Thymus (tissue), 11 donors: ENCODE measurements at regions not wholly inside any gene's neighbourhood (a gene's known extent, or its start where the extent isn't known, plus 50 kb on each side); places are given as distances from the start of the nearest gene placed in this dataset.

Source experiments
- DNase-seq, 9 donors: peaks; one replicate each; pipeline ENCODE4 v3.0.0-alpha.2; 2013; ENCODE audit warnings: low spot score in 9 of 9, low read depth in 6 of 9, missing footprints in 1 of 9
- H3K27ac ChIP-seq, 2 donors: one replicate each; pipeline ENCODE4 v1.5.1; 2013; ENCODE audit warnings: control low read depth in 1 of 2, low read depth in 1 of 2, low read length in 1 of 2, mild to moderate bottlenecking in 1 of 2, moderate library complexity in 1 of 2
- H3K27me3 ChIP-seq, 2 donors: one replicate each; pipeline ENCODE4 v1.5.1; 2013; ENCODE audit warnings: low read length in 1 of 2; ENCODE audit not compliant: control insufficient read depth in 2 of 2, insufficient read depth in 1 of 2
- H3K36me3 ChIP-seq, 2 donors: one replicate each; pipeline ENCODE4 v1.5.1; 2013; ENCODE audit warnings: low read length in 1 of 2, mild to moderate bottlenecking in 1 of 2, moderate library complexity in 1 of 2; ENCODE audit not compliant: control insufficient read depth in 2 of 2, insufficient read depth in 2 of 2
- H3K4me1 ChIP-seq, 2 donors: one replicate each; pipeline ENCODE4 v1.5.1; 2013; ENCODE audit warnings: low read length in 2 of 2; ENCODE audit not compliant: control insufficient read depth in 2 of 2, insufficient read depth in 2 of 2
- H3K4me3 ChIP-seq, 2 donors: one replicate each; pipeline ENCODE4 v1.5.1; 2013; ENCODE audit warnings: low read length in 2 of 2, control low read depth in 1 of 2, mild to moderate bottlenecking in 1 of 2
- H3K9me3 ChIP-seq, 2 donors: one replicate each; pipeline ENCODE4 v1.5.1; 2013; ENCODE audit warnings: low read length in 1 of 2, mild to moderate bottlenecking in 1 of 2; ENCODE audit not compliant: control insufficient read depth in 2 of 2, insufficient read depth in 1 of 2
- WGBS: extraction: QIAGEN DNeasy Blood & Tissue Kit; methylation state at CpG from one replicate; pipeline ENCODE4 v1.1.7; 2013; 5-methylcytosine and 5-hydroxymethylcytosine counted together
- donor health status: healthy.

DNA sequence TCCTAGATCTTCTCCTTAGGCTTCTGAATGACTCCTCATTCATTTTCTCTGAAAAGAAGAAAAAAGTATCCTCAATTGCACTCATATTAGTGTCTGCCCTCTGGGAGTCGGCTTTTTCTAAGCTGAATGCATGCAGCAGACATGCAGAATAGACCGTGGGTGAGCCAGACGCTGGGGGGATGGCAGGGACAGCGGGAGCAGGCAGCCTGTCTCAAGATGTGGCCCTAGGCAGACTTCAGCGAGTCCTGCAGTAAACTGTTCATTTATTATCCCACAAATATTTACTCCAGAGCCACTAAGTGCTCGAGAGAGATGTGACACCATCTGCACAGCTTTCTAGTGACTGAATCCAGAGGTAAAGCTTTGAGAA is 164.9 kb upstream of the RAI14 start:
- Histone ChIP-seq H3K27me3 (no peaks in the 10 kb centered on the region), H3K4me1 (no peaks in the 10 kb centered on the region), H3K36me3 (no peaks in the 10 kb centered on the region), H3K27ac (no peak overlapping the region), H3K4me3 (no peak overlapping the region), H3K9me3 (no peaks in the 10 kb centered on the region)
- 96% methylated on average over 6 of the region's 6 CpGs for WGBS
- DNase-seq = no peak

DNA sequence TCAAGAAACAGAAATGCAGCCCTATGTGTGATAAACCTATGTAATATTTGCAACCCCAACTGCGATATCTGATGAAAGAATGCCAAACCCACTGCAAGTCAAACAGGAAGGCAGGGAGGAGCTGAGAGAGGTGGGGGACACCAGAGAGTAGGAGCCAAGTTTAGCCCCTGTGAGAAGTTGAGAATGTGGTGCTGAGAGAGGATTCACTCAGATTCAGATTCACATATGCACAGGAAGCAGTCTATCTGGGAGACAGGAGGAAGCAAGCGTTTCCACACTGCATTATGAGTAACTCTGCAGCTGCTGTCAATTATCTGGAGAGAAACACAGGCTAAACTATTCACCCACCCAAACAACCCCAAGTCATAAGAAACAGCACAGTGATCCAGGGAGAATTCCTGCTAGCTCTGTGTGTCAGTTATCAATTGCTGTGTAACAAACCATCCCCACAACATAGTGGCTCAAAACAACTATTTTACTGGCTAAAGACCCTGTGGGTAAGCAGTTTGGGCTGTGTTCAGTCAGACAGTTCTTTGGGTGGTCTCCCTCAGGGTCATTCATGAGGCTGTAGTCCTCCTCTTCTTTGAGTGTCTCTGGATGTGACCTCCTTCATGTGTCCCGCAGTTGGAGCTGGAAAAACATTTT is 161.9 kb upstream of the RAI14 start:
- Histone ChIP-seq H3K27ac (no peak overlapping the region), H3K9me3 (no peaks in the 10 kb centered on the region), H3K4me1 (peaks cover 0 to 10% of the 10 kb centered on the region in 2 donors), H3K36me3 (no peaks in the 10 kb centered on the region), H3K4me3 (no peak overlapping the region), H3K27me3 (no peaks in the 10 kb centered on the region)
- no peak for DNase-seq
- 51% methylated on average over 3 of the region's 3 CpGs for WGBS

GRCh38 chr5:34495178-34495577 is 160.9 kb upstream of the RAI14 start:
- Histone ChIP-seq H3K9me3 (no peaks in the 10 kb centered on the region), H3K4me3 (no peak overlapping the region), H3K27ac (no peak overlapping the region), H3K4me1 (peaks cover 0 to 14% of the 10 kb centered on the region in 2 donors), H3K27me3 (no peaks in the 10 kb centered on the region), H3K36me3 (no peaks in the 10 kb centered on the region)
- 96% methylated on average over 4 of the region's 4 CpGs for WGBS
- no peak for DNase-seq

DNA sequence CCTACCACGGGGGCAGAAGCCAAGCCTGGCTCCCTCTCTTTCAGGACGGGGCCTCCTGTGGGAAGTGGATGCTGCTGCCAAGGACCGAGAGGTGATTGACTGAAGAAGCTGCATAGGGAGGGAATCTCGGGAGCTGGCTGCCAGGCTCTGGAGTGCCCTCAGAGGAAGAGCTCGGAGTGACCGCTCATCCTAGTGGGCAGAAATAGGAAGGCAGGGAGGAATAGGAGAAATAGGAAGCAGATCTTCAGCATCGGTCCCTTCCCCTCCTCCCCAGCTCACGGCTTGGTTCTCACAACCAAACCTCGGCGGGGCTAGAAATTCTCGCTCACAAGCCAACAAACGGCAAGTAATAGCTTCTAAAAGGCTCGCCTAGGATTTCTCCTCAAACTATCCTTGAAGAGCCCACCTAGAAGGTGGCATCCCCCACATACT is 159.9 kb upstream of the RAI14 start:
- no peak overlapping the region for H3K27ac ChIP-seq
- no peaks in the 10 kb centered on the region for H3K9me3 ChIP-seq
- H3K27me3 ChIP-seq = no peaks in the 10 kb centered on the region
- H3K4me1 ChIP-seq = peaks cover 0 to 14% of the 10 kb centered on the region in 2 donors
- WGBS = 91% methylated on average over 13 of the region's 13 CpGs
- H3K4me3 ChIP-seq = no peak overlapping the region
- H3K36me3 ChIP-seq = no peaks in the 10 kb centered on the region
- no peak for DNase-seq

DNA sequence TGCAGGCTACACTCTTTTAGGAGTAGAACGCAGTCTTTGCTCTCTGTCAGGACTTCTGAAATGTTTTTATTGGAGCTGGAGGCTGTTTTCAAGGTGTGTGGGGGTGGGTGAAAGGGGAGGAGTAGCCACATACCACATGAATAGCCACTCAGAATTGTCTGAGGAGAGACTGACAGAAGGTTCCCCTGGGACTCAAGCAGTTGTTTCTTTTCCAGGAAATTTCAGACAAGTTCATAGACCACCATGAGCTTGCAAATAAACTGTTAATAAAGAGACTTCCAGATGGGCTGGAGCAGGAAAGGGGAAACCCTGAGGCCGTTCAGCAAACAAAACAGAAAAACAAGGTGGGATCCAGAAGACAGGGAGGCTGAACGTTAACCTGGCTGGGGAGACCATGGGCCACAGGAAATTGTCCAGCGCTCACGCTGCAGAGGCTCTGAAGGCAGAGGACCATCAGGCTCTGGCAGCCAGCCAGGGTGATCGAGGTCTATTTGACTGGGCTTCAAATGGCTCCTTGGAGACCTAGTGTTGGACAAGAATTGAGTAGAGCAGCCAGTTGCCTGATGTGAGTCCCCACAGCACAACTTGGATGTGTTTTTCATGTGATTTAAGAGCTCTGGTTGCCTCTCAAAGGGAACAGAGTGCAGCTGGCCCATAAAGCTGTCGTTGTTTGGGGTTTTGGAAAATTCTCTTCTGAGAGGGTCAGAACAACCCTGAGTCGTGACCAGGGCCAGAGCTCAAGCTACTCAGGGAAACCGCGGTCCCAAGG is 159.2 kb upstream of the RAI14 start:
- no peaks in the 10 kb centered on the region for H3K36me3 ChIP-seq
- peaks cover 0 to 14% of the 10 kb centered on the region in 2 donors for H3K4me1 ChIP-seq
- 80% methylated on average over 10 of the region's 10 CpGs for WGBS
- no peak overlapping the region for H3K4me3 ChIP-seq
- H3K27me3 ChIP-seq = no peaks in the 10 kb centered on the region
- H3K27ac ChIP-seq = no peak overlapping the region
- DNase-seq = no peak
- H3K9me3 ChIP-seq = no peaks in the 10 kb centered on the region

DNA sequence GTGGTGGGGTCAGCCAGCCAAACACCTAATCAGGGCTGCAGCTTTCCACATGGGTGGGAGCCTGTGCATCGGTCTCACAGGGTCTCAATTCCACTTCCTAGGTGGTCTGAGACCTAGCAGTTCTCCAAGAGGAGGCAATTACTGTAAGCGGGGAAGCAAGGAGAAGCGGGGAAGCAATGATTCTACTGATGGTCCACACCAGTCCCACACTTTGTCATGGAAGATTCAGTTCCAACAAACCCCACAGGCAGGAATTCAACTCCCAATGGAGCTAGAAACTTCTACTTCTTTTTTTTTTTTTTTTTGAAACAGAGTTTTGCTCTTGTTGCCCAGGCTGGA is 158.7 kb upstream of the RAI14 start:
- DNase-seq = no peak
- Histone ChIP-seq H3K9me3 (no peaks in the 10 kb centered on the region), H3K27me3 (no peaks in the 10 kb centered on the region), H3K36me3 (no peaks in the 10 kb centered on the region), H3K4me3 (no peak overlapping the region), H3K27ac (no peak overlapping the region), H3K4me1 (peaks cover 0 to 14% of the 10 kb centered on the region in 2 donors)
- 93% methylated on average over 3 of the region's 3 CpGs for WGBS

- WGBS = 91% methylated on average over 4 of the region's 4 CpGs
- Histone ChIP-seq H3K27ac (no peak overlapping the region), H3K36me3 (no peaks in the 10 kb centered on the region), H3K4me1 (peaks cover 0 to 14% of the 10 kb centered on the region in 2 donors), H3K4me3 (no peak overlapping the region), H3K9me3 (no peaks in the 10 kb centered on the region), H3K27me3 (no peaks in the 10 kb centered on the region)
- no peak for DNase-seq
Measured at GRCh38 chr5:34498572-34498971, 157.6 kb upstream of the RAI14 start.

DNA sequence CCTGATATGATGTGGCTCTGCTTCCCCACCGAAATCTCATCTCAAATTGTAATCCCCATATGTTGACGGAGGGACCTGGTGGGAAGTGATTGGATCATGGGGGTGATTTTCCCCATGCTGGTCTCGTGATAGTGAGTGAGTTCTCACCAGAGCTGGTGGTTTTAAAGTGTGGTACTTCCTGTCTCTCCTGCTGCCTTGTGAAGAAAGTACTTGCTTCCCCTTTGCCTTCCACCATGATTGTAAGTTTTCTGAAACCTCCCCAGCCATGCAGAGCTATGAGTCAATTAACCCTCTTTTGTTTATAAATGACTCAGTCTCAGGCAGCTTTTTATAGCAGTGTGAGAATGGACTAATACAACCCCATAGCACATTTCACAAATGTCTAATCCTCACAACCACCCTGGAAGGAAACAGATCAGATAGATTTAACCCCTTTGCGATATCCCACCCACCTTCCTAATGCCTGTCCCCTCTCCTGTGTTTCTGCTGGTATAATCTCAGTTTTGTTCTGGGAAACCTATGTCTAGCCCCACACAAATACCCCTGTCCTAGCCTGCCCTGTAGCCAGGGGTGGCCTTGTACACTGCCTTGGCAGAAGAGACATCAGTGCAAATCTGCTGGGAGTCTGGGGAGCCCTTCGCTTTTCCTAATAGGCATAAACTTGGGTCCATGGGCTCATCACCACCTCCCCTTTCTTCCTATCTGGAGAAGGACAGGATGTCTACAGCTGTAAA is 157.0 kb upstream of the RAI14 start:
- no peaks in the 10 kb centered on the region for H3K36me3 ChIP-seq
- DNase-seq = no peak

DNA sequence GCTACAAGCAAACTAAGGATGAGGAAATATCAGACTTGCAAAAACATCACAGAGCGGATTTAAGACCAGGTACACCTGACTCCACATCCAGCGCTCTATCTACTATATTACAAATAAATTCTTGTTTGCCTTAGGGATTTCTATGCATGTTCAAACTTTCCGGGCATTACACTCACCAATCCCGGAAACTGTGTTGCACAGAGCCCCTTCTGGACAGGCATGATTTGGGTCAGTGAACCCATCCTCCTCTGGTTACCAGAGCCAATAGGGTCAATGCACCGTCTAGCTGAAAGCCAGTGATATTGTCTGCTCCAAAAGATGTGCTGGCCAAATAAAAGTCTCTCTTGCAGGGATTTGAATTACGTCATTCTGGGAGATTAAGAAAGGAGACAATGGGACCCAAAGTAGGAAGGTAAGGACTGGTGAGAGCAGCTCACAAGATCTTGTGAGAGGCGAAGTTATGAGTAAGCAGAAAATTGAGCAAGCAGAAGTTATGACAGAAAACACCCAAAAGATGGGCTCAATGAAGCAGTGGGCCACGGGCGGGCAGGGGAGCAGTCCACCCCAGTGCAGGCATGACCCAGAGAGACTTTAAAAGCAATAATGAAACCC is 155.8 kb upstream of the RAI14 start:
- no peak for DNase-seq
- H3K27me3 ChIP-seq = no peaks in the 10 kb centered on the region
- WGBS = 96% methylated on average over 9 of the region's 9 CpGs
- H3K27ac ChIP-seq = no peak overlapping the region
- no peaks in the 10 kb centered on the region for H3K36me3 ChIP-seq
- peaks cover 0 to 14% of the 10 kb centered on the region in 2 donors for H3K4me1 ChIP-seq
- no peak overlapping the region for H3K4me3 ChIP-seq
- H3K9me3 ChIP-seq = no peaks in the 10 kb centered on the region

More for the DNA sequence above, 157.0 kb upstream of the RAI14 start:
- H3K27me3 ChIP-seq = no peaks in the 10 kb centered on the region
- no peaks in the 10 kb centered on the region for H3K9me3 ChIP-seq
- no peak overlapping the region for H3K27ac ChIP-seq
- no peak overlapping the region for H3K4me3 ChIP-seq
- peaks cover 0 to 14% of the 10 kb centered on the region in 2 donors for H3K4me1 ChIP-seq
- WGBS = 82% methylated on average over 5 of the region's 5 CpGs
